ENCODE measurements at regions not wholly inside any gene's neighbourhood (a gene's known extent, or its start where the extent isn't known, plus 50 kb on each side); places are given as distances from the start of the nearest gene placed in this dataset.
A peak's percentile ranks its signal among the peaks of the same experiment; 100 is the strongest.

GRCh38 chr3:8441969-8442559 lies 59.6 kb upstream of the LMCD1 start:
- Histone ChIP-seq H3K9me3 (ENCODE audit: low read depth) (no peaks in the 10 kb centered on the region), H3K4me3 (no peak overlapping the region), H3K4me2 (ENCODE audit: unreplicated experiment) (no peak overlapping the region), H3K36me3 (ENCODE audit: low read depth) (no peaks in the 10 kb centered on the region), H3K79me2 (ENCODE audit: insufficient read depth) (no peaks in the 10 kb centered on the region), H3K9ac (peak overlapping the region; percentile 85; the same call in 1 of the 2 replicates), H3K27me3 (replicated peaks; ENCODE audit: insufficient read depth) (no peaks in the 10 kb centered on the region), H3K9me2 (ENCODE audit: insufficient read depth) (no peaks in the 10 kb centered on the region), H3K27ac (no peak overlapping the region), H3K4me1 (ENCODE audit: insufficient read depth) (peaks cover 45% of the 10 kb centered on the region), H3F3A (ENCODE audit: insufficient read depth) (peaks cover 36% of the 10 kb centered on the region), H2AFZ (no peak overlapping the region), H4K20me1 (ENCODE audit: insufficient read depth) (no peaks in the 10 kb centered on the region)
- in situ Hi-C loops (cut with MboI) = loop anchor here (5.0 kb wide), 1 partner anchor 165 kb away; no protein-coding TSS in a partner anchor
- 33 to 40% methylated on average over 8 of the region's 8 CpGs for WGBS, 2 experiments (ENCODE audit: low coverage in 1 of 2, low lambda C conversion rate in 2 of 2, missing lambda C conversion rate in 2 of 2)
- peak; percentile 77 for DNase-seq
- TF ChIP-seq EZH2phosphoT487 (IDR thresholded peaks at IDR 0.05; ENCODE audit: insufficient read depth, low read depth) (no peak), EZH2 (IDR thresholded peaks at IDR 0.05; ENCODE audit: insufficient read depth, poor library complexity, severe bottlenecking) (no peak)

- 70 to 71% methylated on average over 4 of the region's 4 CpGs for WGBS, 2 experiments (ENCODE audit: low coverage in 1 of 2, low lambda C conversion rate in 2 of 2, missing lambda C conversion rate in 2 of 2)
- H3K36me3 ChIP-seq (ENCODE audit: low read depth) = no peaks in the 10 kb centered on the region
- peak overlapping the region; percentile 85 for H3K9ac ChIP-seq
- H4K20me1 ChIP-seq (ENCODE audit: insufficient read depth) = no peaks in the 10 kb centered on the region
- H3K4me3 ChIP-seq = no peak overlapping the region
- peaks cover 36% of the 10 kb centered on the region for H3F3A ChIP-seq (ENCODE audit: insufficient read depth)
- peak; percentile 30 for DNase-seq
- no peaks in the 10 kb centered on the region for H3K9me2 ChIP-seq (ENCODE audit: insufficient read depth)
- no peaks in the 10 kb centered on the region for H3K79me2 ChIP-seq (ENCODE audit: insufficient read depth)
- H3K9me3 ChIP-seq (ENCODE audit: low read depth) = no peaks in the 10 kb centered on the region
- H3K4me1 ChIP-seq (ENCODE audit: insufficient read depth) = peaks cover 45% of the 10 kb centered on the region
- H3K4me2 ChIP-seq (ENCODE audit: unreplicated experiment) = peak overlapping the region; percentile 83
- no peak overlapping the region for H2AFZ ChIP-seq
- H3K27ac ChIP-seq = peak overlapping the region; percentile 96
- in situ Hi-C loops (cut with MboI) = loop anchor here (5.0 kb wide), 1 partner anchor 164 kb away; no protein-coding TSS in a partner anchor
- H3K27me3 ChIP-seq (replicated peaks; ENCODE audit: insufficient read depth) = no peaks in the 10 kb centered on the region
- TF ChIP-seq EZH2phosphoT487 (IDR thresholded peaks at IDR 0.05; ENCODE audit: insufficient read depth, low read depth) (no peak), EZH2 (IDR thresholded peaks at IDR 0.05; ENCODE audit: insufficient read depth, poor library complexity, severe bottlenecking) (no peak)
These were observed 58.5 kb upstream of the LMCD1 start for GRCh38 chr3:8442993-8443650.

- no peak for TF ChIP-seq EZH2phosphoT487 (IDR thresholded peaks at IDR 0.05; ENCODE audit: insufficient read depth, low read depth)
- TF ChIP-seq EZH2 (IDR thresholded peaks at IDR 0.05; ENCODE audit: insufficient read depth, poor library complexity, severe bottlenecking) = no peak
- no peak overlapping the region for H2AFZ ChIP-seq
- in situ Hi-C loops (cut with MboI) = loop anchor here (5.0 kb wide), 1 partner anchor 163 kb away; no protein-coding TSS in a partner anchor
These were observed 57.5 kb upstream of the LMCD1 start for GRCh38 chr3:8443829-8444791.

GRCh38 chr3:8444883-8445282 lies 56.7 kb upstream of the LMCD1 start:
- Histone ChIP-seq H3K9ac (peak overlapping the region; percentile 59), H3K36me3 (ENCODE audit: low read depth) (no peaks in the 10 kb centered on the region), H3K27ac (peak overlapping the region; percentile 96), H4K20me1 (ENCODE audit: insufficient read depth) (no peaks in the 10 kb centered on the region), H3F3A (ENCODE audit: insufficient read depth) (peaks cover 39% of the 10 kb centered on the region), H3K4me1 (ENCODE audit: insufficient read depth) (peaks cover 46% of the 10 kb centered on the region), H3K9me3 (ENCODE audit: low read depth) (no peaks in the 10 kb centered on the region), H3K27me3 (replicated peaks; ENCODE audit: insufficient read depth) (no peaks in the 10 kb centered on the region), H3K4me2 (ENCODE audit: unreplicated experiment) (peak overlapping the region; percentile 41), H3K9me2 (ENCODE audit: insufficient read depth) (no peaks in the 10 kb centered on the region), H3K79me2 (ENCODE audit: insufficient read depth) (no peaks in the 10 kb centered on the region), H2AFZ (no peak overlapping the region), H3K4me3 (no peak overlapping the region)
- in situ Hi-C loops (cut with MboI) = loop anchor here (5.0 kb wide), 1 partner anchor 162 kb away; no protein-coding TSS in a partner anchor
- DNase-seq = peak; percentile 23
- WGBS, 2 experiments (ENCODE audit: low coverage in 1 of 2, low lambda C conversion rate in 2 of 2, missing lambda C conversion rate in 2 of 2) = 73 to 77% methylated on average over 3 of the region's 3 CpGs
- TF ChIP-seq EZH2 (IDR thresholded peaks at IDR 0.05; ENCODE audit: insufficient read depth, poor library complexity, severe bottlenecking) = no peak
- no peak for TF ChIP-seq EZH2phosphoT487 (IDR thresholded peaks at IDR 0.05; ENCODE audit: insufficient read depth, low read depth)

More at GRCh38 chr3:8443829-8444791, 57.5 kb upstream of the LMCD1 start:
- Histone ChIP-seq H3K36me3 (ENCODE audit: low read depth) (no peaks in the 10 kb centered on the region), H3K27me3 (replicated peaks; ENCODE audit: insufficient read depth) (no peaks in the 10 kb centered on the region), H3K4me3 (peak overlapping the region; percentile 54), H3K79me2 (ENCODE audit: insufficient read depth) (no peaks in the 10 kb centered on the region), H3K4me2 (ENCODE audit: unreplicated experiment) (peak overlapping the region; percentile 83), H3K9me2 (ENCODE audit: insufficient read depth) (no peaks in the 10 kb centered on the region), H4K20me1 (ENCODE audit: insufficient read depth) (no peaks in the 10 kb centered on the region), H3K27ac (peak overlapping the region; percentile 96), H3K9ac (peak overlapping the region; percentile 85), H3K4me1 (ENCODE audit: insufficient read depth) (peaks cover 45% of the 10 kb centered on the region), H3K9me3 (ENCODE audit: low read depth) (no peaks in the 10 kb centered on the region), H3F3A (ENCODE audit: insufficient read depth) (peaks cover 36% of the 10 kb centered on the region)
- DNase-seq = peak; percentile 100
- 21 to 22% methylated on average over 15 of the region's 15 CpGs for WGBS, 2 experiments (ENCODE audit: low coverage in 1 of 2, low lambda C conversion rate in 2 of 2, missing lambda C conversion rate in 2 of 2)

Measured in GM23248 (cell line).